ENCODE measurements at regions not wholly inside any gene's neighbourhood (a gene's known extent, or its start where the extent isn't known, plus 50 kb on each side); places are given as distances from the start of the nearest gene placed in this dataset.

DNA sequence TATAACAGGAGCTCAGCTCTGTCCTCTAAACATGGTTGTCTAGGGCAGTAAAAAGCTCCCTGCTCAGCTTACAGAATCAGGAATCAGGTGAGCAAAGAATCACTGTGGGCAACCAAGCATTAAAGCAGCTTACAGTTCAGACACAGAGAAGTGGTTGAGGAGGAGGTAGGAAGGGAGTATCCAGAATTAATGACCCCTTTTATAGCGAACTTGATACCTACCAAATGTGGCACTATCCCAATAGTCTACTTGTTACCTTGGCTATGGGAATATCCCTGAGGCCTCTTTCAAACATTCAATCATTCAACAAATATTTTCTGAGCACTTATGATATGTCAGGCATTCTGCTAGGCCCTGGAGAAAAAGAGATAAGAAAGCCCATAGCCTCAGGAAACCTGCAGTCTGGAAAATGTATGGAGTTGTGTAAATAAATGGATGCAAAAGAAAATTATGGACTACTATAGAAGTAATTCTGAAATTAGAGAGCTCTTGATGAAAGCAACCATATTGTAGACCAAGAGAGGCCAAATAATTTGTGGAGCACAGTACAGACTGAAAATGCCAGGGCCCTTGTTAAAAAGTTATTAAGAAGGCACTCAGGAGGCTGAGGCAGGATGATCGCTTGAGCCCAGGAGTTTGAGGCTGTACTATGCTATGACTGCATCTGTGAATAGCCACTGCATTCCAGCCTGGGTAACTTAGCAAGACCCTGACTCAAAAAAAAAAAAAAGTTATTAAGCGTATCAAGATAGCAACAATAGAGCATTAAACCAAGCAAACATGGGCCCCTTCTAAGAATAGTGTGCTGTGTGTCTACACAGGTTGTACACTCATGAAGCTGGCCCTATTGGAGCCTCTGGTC is 134.0 kb upstream of the CPSF6 start (continued):
- TF ChIP-seq, protein P1, sequence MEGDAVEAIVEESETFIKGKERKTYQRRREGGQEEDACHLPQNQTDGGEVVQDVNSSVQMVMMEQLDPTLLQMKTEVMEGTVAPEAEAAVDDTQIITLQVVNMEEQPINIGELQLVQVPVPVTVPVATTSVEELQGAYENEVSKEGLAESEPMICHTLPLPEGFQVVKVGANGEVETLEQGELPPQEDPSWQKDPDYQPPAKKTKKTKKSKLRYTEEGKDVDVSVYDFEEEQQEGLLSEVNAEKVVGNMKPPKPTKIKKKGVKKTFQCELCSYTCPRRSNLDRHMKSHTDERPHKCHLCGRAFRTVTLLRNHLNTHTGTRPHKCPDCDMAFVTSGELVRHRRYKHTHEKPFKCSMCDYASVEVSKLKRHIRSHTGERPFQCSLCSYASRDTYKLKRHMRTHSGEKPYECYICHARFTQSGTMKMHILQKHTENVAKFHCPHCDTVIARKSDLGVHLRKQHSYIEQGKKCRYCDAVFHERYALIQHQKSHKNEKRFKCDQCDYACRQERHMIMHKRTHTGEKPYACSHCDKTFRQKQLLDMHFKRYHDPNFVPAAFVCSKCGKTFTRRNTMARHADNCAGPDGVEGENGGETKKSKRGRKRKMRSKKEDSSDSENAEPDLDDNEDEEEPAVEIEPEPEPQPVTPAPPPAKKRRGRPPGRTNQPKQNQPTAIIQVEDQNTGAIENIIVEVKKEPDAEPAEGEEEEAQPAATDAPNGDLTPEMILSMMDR (IDR thresholded peaks at IDR 0.05; ENCODE audit: control extremely low read depth in 1 of 3, insufficient read depth in 1 of 3, low read depth in 1 of 3, low read length in 3 of 3), result no peak
